Neutrophil (primary cell): ENCODE measurements at regions not wholly inside any gene's neighbourhood (a gene's known extent, or its start where the extent isn't known, plus 50 kb on each side); places are given as distances from the start of the nearest gene placed in this dataset.

Experiments used
- H3K27ac ChIP-seq: fragments of 200-600 bp; sonication (generic); 2 replicates; pipeline ENCODE4 v1.5.1; 2016; ENCODE audit warnings: mild to moderate bottlenecking, moderate library complexity
- H3K27me3 ChIP-seq: fragments of 200-600 bp; sonication (generic); 2 replicates; pipeline ENCODE4 v1.6.0; 2016; ENCODE audit warnings: mild to moderate bottlenecking
- H3K36me3 ChIP-seq: fragments of 200-600 bp; sonication (generic); 2 replicates; pipeline ENCODE4 v1.5.1; 2017
- H3K4me1 ChIP-seq, 2 experiments: fragments of 200-600 bp in 1 of 2; sonication (generic) in 1 of 2; 1 replicate in 1 of 2; 2 replicates in 1 of 2; pipeline versions ENCODE4 v1.5.1 to v1.6.1; 2013 to 2016; ENCODE audit warnings: low read depth in 1 of 2, low read length in 1 of 2, mild to moderate bottlenecking in 1 of 2, moderate library complexity in 1 of 2; ENCODE audit not compliant: control insufficient read depth in 1 of 2, insufficient read depth in 1 of 2
- H3K4me3 ChIP-seq, 2 experiments: fragments of 200-600 bp in 1 of 2; sonication (generic) in 1 of 2; 1 replicate in 1 of 2; 2 replicates in 1 of 2; pipeline ENCODE4 v1.5.1; 2013 to 2016; ENCODE audit warnings: low read depth in 1 of 2, low read length in 1 of 2, mild to moderate bottlenecking in 1 of 2, moderate library complexity in 1 of 2
- H3K9me3 ChIP-seq: fragments of 200-600 bp; sonication (generic); 2 replicates; pipeline ENCODE4 v1.5.1; 2016
- TF ChIP-seq, protein P1 (sequence below): fragments of 200-600 bp; sonication (generic); IDR thresholded peaks from 2 replicates; pipeline ENCODE4 v1.5.1; 2016; ENCODE audit warnings: antibody characterized with exemption

DNA sequence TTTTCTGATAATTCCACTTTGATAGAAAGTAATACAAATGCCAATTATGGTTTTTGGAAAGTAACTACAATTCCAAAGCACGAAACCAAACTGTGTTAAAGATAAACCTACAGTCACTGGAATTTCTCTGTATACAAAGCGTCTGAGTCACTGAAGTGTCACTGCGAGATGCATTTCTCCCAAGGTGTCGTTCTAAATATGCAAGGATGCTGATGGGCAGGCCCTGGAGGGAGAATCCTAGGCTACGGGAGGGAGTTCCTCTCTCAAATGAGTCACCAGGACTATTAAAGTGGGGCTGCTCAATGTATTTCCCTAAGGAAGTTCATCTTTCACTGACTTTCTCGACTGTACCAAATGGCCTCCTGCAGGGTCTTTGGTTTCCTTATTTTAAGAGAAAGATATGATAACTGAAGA is 163.8 kb upstream of the STK17B start:
- Histone ChIP-seq H3K9me3 (no peaks in the 10 kb centered on the region), H3K27me3 (no peaks in the 10 kb centered on the region), H3K4me3 (no peak overlapping the region), H3K27ac (no peak overlapping the region), H3K36me3 (no peaks in the 10 kb centered on the region), H3K4me1 (no peaks in the 10 kb centered on the region)
- TF ChIP-seq, protein P1, sequence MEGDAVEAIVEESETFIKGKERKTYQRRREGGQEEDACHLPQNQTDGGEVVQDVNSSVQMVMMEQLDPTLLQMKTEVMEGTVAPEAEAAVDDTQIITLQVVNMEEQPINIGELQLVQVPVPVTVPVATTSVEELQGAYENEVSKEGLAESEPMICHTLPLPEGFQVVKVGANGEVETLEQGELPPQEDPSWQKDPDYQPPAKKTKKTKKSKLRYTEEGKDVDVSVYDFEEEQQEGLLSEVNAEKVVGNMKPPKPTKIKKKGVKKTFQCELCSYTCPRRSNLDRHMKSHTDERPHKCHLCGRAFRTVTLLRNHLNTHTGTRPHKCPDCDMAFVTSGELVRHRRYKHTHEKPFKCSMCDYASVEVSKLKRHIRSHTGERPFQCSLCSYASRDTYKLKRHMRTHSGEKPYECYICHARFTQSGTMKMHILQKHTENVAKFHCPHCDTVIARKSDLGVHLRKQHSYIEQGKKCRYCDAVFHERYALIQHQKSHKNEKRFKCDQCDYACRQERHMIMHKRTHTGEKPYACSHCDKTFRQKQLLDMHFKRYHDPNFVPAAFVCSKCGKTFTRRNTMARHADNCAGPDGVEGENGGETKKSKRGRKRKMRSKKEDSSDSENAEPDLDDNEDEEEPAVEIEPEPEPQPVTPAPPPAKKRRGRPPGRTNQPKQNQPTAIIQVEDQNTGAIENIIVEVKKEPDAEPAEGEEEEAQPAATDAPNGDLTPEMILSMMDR, result no peak

DNA sequence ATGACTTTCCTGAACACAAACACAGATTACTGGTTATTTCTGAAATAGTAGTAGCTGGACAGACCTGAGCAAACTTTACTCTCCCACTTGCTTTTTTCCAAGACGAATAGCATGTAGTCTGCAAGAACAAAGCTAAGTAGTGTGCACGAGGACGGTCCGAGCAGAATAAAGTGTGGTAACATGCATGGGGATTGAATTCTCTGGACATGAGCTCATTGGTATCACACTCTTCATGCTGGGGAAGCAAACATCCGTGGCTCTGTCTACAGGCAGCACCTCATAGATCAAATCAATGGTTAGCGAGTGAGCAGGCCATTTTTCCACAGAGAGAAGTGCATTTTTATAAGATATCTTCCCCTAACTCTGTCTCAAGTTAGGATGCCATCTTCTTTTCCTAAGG is 164.8 kb upstream of the STK17B start:
- Histone ChIP-seq H3K9me3 (no peaks in the 10 kb centered on the region), H3K36me3 (no peaks in the 10 kb centered on the region), H3K4me1 (no peaks in the 10 kb centered on the region), H3K4me3 (no peak overlapping the region), H3K27me3 (no peaks in the 10 kb centered on the region), H3K27ac (no peak overlapping the region)
- TF ChIP-seq, protein P1, result no peak

DNA sequence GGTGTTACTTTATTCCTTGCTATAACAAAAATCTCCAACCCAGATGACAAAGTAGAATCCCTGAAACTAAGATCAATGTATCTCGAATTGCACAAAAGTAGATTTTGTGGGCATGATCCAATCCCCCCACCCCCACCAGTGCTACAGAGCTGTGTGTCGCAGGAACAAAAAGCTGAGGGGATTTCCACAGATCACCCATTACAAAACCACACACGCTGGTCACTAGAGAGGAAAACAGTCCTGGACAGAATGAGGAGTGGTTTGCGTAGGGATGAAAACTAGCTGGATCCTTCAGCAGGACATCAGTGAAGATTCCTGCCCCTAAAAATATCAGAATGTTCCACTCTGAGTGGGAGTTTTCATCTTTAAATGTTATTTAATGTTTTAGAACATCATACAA is 165.3 kb upstream of the STK17B start:
- Histone ChIP-seq H3K4me1 (no peaks in the 10 kb centered on the region), H3K27me3 (no peaks in the 10 kb centered on the region), H3K27ac (no peak overlapping the region), H3K4me3 (no peak overlapping the region), H3K36me3 (no peaks in the 10 kb centered on the region), H3K9me3 (no peaks in the 10 kb centered on the region)
- TF ChIP-seq, protein P1, result no peak

DNA sequence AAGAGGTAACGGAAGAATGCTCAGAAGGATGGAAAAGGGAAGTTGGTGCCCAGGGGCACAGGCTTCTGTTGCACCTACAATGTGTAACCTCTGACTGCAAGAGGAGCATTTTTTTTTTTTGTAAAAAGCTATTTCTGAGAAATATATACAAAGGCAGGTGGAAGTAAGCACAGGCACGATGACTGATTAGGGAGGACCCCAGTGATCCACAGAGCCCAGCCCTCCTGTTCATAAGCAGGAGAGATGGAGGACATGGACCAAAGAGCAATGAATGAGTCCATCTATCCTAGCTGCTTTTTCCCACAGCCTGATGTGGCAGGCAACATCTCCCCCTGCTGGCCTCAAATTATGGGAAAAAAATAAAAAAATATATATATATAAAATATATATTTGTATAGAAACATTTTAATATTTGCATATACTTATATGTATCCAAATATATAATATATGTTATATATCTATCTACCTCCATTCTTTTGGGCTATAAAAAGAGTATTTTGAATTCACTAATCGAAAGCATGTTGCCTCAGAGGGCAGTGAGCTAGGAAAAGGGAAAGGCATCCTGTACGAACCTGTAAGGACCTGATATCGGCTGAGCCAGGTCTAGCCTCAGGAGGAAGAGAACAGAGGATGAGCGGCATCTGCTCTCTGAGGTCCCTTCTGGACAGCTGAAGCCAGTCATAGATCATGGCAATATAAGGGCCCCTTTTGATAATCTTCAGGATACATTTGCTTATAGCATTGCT is 166.0 kb upstream of the STK17B start:
- Histone ChIP-seq H3K36me3 (no peaks in the 10 kb centered on the region), H3K9me3 (no peaks in the 10 kb centered on the region), H3K4me1 (no peaks in the 10 kb centered on the region)

DNA sequence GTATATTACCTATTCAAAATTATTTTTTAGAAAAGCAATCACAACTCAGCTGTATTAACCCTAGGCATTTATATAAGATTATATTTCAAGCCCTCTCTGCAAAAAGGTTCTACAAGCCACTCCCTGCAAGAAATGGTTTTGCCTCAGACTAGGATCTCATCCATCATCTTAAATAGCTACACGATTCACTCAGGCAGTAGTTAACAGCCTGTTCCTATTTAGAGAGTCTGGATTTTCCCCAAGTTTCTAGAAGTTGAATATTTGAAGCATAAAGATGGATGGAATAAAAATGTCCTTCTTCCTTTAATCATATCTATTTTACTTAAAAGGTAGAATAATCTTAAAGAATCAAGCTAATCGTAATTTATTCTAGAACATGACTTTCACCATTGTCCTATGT is 167.1 kb upstream of the STK17B start:
- TF ChIP-seq, protein P1, result no peak
- Histone ChIP-seq H3K9me3 (no peaks in the 10 kb centered on the region), H3K4me1 (no peaks in the 10 kb centered on the region), H3K4me3 (no peak overlapping the region), H3K27ac (no peak overlapping the region), H3K36me3 (no peaks in the 10 kb centered on the region), H3K27me3 (no peaks in the 10 kb centered on the region)

More for the DNA sequence above, 166.0 kb upstream of the STK17B start:
- no peak overlapping the region for H3K27ac ChIP-seq
- no peak overlapping the region for H3K4me3 ChIP-seq
- H3K27me3 ChIP-seq, result no peaks in the 10 kb centered on the region
- TF ChIP-seq, protein P1, result no peak
